HG03175 (cell line): ENCODE measurements at regions not wholly inside any gene's neighbourhood (a gene's known extent, or its start where the extent isn't known, plus 50 kb on each side); places are given as distances from the start of the nearest gene placed in this dataset.
"Not testable (repeated sequence)": the region's sequence is repeated elsewhere in the genome, so short reads cannot be mapped to it uniquely, and the experiment has no call there.

Source experiments
- ATAC-seq: cut with Tn5 transposase; IDR thresholded peaks from one replicate; pipeline ENCODE4 v1.9.1; 2021; ENCODE audit warnings: mild to moderate bottlenecking, moderate library complexity; ENCODE audit not compliant: unreplicated experiment

- ATAC-seq: no peak
Measured at GRCh38 chr6:126949786-126950185, 168.7 kb upstream of the RSPO3 start.

GRCh38 chr6:126955621-126956020 is 162.8 kb upstream of the RSPO3 start:
- no peak for ATAC-seq

DNA sequence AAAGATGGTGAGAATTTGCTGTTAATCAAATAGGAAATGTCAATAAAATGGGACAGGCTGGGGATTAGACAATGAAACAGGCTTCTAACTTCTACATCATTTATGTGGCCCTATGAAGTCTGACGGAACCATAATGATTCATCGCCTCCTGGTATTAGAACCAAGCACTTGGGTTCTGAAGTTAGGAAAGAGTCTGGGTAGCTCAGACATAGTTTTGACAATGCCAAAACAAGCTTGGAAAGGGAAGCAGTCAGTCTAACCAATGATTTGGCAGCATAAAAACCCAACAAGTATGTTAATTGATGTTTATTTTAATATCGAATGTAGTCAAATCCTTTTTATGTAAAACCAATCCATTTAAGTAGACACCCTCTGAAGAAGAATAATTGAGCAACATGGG is 160.8 kb upstream of the RSPO3 start:
- ATAC-seq: no peak

- ATAC-seq: no peak
Measured at GRCh38 chr6:126959765-126960164, 158.7 kb upstream of the RSPO3 start.

DNA sequence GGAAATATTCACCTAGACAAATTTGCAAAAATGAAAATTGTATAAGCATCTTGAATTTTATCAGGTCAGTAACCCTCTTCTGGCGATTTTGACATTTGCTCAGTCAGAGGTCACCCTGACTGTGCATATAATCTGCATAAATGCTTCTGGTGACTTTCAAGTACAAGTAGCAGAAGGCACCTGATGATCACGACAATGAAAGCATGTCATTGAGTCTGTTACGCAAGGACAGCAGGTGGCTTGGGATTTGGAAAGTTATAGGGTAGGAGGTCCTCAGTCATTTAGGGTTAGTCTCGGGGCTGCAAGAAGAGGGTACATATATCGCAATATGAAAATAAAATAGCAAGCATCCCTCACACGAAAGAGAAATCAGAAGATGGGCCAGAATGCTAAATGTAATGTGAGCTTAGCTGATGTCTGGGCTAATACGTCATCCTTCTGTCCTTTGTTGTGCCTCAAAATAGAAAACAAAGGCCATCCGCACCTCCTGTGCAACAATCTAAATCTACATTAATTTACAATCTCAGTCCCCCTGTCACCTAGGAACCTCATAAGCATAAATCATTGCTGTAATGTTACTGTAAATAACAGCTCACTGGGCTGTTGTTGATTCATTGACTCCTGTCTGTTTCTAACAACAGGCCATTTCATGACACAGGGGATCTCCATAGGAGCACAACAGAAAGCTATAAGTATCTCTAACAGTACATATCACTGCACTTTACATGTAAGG is 155.2 kb upstream of the RSPO3 start:
- ATAC-seq: no peak

DNA sequence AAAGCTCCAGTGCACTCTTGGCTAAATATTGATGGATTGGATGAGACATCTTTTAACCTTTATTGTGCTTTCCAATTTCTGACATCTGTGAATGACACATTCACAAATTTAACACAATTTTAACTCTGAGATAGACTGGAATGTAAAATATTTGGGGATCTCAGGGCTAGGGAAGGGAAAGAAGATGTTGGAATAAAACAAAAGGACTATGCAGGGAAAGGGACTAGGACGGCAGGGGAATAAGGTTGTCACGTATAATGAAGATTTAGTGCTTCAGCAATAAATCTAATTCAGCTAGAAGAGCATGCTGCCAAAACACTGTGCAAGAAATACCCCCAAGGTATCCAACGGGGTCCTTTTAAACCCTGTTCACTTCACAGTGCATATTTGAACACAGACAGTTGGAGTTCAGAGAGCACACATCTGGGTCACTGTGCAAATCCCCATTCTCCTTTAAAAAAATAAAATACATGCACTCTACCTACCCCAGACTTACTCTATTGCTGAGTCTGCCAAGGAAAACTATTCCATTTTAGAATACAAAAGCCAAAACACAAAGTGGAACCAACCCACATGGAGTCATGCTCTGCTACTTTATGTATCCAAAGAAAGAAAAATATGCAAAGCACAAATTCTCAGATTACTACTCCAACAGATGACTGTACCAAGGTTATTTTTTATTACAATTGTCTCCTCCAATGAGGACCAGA is 151.0 kb upstream of the RSPO3 start:
- ATAC-seq: no peak

- no peak for ATAC-seq
Measured at GRCh38 chr6:126976253-126976797, 142.1 kb upstream of the RSPO3 start.

GRCh38 chr6:126983779-126984178 is 134.7 kb upstream of the RSPO3 start:
- no peak for ATAC-seq

GRCh38 chr6:126988125-126988524 is 130.3 kb upstream of the RSPO3 start:
- ATAC-seq: not testable (repeated sequence)

GRCh38 chr6:127000631-127001030 is 117.8 kb upstream of the RSPO3 start:
- no peak for ATAC-seq

DNA sequence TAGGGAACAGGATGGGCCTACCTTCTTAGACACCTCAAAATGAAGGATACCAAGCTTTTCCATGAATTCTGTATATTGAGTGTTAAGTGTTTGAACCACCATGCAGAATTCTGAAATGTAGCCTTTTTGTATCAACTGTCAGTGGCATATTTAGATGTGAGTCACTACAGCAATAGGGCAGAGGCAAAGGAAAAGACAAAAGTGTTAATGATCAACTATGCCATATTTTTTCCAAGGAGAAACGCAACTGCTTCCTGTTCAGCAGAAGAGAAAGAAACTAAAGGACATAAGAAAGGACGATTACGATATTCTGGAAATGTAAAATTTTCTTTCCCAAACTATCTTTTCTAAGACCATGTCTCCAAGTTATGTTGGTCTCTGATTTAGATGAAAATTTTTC is 104.6 kb upstream of the RSPO3 start:
- ATAC-seq: no peak

DNA sequence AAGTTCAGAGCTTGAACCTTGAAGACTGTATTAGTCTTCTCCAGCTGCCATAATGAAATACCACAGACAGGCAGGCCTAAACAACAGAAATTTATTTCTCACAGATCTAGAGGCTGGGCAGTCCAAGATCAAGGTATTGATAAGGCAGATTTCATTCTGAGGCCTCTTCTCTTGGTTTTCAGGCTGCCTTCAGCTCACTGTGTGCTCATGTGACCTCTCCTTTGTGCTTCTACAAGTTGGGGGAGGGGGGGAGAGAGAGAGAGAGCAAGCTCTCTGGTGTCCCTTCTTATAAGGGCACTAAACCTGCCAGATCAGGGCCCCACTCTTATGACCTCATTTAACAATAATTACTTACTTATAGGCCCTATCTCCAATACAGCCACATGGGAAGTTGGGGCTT is 102.6 kb upstream of the RSPO3 start:
- no peak for ATAC-seq

GRCh38 chr6:127019828-127020227 is 98.6 kb upstream of the RSPO3 start:
- no peak for ATAC-seq

GRCh38 chr6:127022302-127022701 is 96.2 kb upstream of the RSPO3 start:
- no peak for ATAC-seq

DNA sequence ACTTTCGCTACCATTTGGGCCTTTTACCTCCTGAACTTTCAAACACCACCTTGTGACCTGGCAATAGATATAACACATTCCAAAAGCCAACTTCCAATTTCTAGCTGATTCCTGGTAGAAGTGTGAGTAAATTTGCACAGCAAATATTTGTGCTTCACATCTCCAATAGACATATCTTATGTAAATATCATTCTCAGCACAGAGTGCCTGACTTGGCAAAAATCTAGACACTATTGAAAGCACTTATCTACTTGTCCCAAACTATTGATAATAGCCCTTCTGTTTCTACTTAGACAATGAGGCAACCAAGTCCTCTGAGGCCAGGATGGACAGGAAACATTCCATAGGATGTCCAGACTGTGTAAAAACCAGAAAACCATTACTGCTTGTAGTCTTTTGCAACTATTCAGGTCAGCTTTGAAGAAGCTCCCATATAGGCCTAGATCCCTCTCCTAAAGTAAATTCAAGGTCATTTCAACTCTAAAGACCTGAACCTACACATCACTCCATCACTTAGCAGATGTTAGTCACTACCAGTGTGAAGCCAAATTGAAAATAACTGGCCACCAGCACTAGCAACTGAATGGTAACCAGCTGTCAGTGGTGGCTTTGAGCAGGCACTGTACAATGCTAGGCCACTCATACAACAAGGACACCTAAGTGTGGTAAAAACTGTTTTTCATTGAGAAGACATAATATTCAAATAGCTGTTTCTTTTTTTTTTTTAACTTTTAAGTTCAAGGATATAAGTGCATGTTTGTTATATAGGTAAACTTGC is 95.3 kb upstream of the RSPO3 start:
- no peak for ATAC-seq

DNA sequence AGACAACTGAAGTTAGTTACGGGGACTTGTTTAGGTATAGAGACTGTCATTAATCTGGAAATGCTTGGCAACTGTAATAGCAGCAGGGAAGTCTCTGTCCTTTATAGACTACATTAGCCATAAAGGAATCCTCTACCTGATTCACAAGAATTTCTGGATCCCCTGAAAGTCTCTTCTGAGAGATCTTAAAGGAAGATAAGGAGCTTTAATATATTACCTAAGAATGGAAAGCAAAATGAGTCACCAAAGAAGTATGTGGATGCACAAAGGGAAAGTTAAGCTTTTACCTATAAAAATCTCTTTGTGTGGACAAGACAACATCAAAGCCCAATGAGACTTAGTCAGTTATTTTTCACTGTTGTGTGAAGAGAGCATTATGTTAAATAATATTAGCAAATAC is 92.2 kb upstream of the RSPO3 start:
- no peak for ATAC-seq

DNA sequence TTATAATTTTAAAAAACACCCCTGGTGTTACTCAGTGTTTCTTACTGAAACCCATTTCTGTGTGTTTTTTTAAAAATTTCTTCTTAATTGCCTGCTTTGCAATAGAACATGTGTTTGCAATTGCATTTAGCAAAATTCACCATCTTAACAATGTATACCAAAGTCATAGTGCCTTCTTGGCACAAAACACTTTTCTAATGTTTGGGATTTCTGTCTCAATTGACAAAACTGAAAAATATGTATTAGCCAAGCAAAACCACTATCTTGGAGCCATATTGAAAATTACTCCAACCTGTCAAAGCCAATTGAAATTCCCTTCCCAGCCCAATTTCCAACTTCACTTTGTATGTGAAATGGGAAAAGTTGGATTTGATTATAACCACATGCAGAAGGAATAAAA is 88.4 kb upstream of the RSPO3 start:
- ATAC-seq: no peak

DNA sequence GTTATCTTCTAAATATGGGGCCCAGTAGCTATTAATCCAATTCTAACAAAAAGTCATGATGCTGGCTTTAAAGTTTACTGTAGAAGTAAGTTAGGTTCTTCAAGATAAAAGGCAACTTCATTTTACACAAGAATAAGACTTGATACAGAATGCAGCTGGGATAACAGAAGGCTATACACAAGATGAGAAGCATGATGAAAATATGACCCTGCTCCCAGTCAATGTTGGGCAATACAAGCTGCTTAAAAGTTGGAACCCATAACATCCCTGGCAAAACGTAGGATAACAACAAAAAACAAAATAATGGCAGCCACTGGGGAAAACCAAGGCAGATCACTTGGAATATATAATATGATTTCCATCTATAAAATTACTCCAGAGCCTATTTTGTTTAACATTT is 87.6 kb upstream of the RSPO3 start:
- ATAC-seq: no peak

DNA sequence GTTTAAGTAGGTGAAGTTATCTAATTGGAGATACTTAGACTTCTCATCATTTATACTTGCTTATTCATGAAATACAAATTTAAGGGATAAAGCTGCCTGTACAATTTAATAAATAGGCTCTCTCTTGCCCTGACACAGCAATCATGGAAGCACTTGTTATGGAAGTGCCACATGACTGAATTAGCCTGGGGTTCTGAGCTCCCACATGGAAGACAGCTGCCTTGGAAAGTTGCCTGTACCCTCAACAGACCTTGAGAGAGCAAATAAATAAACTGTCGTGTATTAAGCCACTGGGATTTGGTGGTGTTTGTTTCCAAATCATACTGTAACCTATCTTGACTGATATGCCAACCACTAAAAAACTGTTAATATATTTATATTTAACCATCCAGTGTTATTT is 87.0 kb upstream of the RSPO3 start:
- ATAC-seq: no peak

DNA sequence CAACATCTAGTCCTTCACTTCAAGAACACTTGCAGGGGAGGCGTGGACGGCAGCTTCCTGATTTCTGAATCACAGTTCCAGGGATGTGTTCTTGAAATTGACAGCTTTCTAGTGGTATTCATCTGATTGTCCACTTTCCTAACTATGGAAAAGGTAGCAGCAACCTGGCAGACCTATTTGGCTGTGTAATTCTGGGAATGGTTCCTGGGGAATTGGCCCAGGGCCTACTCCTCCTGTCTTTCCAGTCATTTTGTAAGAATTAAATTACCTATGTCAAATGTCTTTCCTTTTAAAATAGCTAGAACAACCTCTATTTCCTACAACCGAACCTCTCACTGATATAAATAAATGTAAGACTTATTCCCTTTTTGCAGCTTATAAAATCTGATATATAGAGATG is 85.5 kb upstream of the RSPO3 start:
- ATAC-seq: no peak

DNA sequence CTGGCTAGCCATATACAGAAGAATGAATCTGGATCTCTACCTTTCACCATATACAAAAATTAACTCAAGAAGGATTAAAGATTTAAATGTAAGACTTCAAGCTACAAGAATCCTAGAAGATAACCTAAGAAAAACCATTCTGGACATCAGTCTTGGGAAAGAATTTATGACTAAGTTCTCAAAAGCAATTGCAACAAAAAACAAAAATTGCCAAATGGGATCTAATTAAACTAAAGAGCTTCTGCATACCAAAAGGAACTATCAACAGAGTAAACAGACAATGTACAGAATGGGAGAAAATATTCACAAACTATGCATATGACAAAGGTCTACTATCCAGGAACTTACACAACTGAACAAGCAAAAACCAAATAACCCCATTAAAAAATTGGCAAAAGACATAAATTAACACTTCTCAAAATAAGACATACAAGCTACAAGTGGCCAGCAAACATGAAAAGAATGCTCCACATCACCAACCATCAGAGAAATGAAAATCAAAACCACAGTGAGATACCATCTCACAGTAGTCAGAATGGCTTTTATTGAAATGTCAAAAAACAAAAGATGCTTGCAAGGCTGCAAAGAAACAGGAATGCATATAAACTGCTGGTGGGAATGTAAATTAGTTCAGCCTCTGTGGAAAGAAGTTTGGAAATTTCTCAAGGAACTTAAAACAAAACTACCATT is 66.8 kb upstream of the RSPO3 start:
- ATAC-seq: no peak
